ENCODE measurements at regions not wholly inside any gene's neighbourhood (a gene's known extent, or its start where the extent isn't known, plus 50 kb on each side); places are given as distances from the start of the nearest gene placed in this dataset.
"Not testable (repeated sequence)": the region's sequence is repeated elsewhere in the genome, so short reads cannot be mapped to it uniquely, and the experiment has no call there.

DNA sequence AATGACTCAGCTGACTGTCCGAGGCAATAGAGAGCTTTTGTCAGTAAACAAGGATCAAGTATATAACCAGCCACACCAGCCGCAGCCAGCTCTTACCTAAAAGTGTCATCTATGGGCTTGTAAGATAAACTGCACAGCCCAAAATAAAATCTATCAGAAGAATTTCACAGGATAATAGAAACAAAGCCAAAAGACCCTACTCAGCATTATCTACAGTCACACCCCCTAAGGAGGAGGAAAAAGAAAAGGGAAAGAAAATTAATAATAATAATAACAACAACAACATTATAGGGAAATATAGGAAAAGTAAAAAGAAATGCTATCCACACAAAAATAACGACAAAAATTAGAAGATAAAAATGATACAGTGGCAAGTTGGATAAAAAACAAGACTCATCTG is 1883.8 kb downstream of the OLFM4 start:
- DNase-seq = no peak

GRCh38 chr13:54913668-54914067 is 1885.1 kb downstream of the OLFM4 start:
- DNase-seq = no peak

DNA sequence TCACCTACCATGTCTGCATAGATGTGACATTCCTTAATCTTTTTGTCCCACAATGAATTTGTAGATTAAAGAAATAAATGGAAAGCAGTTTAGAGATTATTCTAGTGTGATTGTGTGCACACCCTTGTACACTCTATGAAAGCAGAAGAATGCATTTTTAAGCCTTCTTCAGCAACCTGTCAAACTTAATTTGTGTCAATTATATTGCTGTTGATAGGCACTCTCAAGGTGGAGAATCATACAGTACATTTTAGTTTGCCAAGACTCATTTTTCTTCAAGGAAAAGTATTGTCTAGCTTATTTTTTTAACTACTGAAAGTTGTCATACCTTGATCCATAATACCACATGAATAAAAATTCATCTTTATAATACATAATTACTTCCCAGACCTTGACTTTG is 1898.9 kb downstream of the OLFM4 start:
- DNase-seq = no peak

GRCh38 chr13:54928071-54928470 is 1899.5 kb downstream of the OLFM4 start:
- no peak for DNase-seq

DNA sequence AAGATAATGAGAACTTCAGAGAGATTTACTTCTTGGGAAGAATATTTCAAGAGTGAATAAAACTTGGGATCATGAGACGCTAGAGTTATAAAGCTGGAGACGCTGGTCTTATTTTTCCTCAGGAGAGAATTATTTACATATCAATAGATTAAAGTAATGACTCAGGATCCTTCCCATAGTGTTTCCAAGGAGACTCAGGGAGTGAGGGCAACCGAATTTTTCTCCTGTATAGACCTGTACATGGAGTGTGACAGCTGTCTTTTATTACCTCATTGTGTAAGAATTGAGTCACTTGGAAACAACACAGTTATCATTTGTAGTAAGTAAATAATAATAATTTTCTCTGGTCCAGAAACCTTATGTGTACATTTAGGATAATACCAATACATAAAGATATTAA is 1905.5 kb downstream of the OLFM4 start:
- DNase-seq = no peak

GRCh38 chr13:54945973-54946372 is 1917.4 kb downstream of the OLFM4 start:
- DNase-seq = no peak

DNA sequence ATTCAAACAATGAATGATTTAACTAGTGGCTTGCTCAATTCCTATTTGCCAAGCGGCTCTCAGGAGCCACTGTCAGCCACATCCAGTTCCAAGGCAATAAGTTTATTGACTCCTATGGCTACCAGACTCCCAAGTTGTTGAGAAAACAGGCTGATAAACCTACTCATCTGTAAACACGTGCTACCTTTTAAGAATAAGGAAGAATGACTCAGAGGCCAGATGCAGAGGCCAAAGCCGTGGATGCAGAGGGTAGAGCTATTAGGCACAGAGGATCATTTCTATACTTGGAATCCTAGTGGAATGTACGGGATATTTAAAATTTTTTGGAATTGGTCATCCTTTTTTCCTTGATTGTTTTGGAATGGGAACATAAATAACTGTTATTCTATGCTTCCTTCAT is 1921.1 kb downstream of the OLFM4 start:
- no peak for DNase-seq

GRCh38 chr13:54950546-54950945 is 1921.9 kb downstream of the OLFM4 start:
- DNase-seq = no peak

- no peak for DNase-seq
Observed at GRCh38 chr13:54953786-54954185, 1925.2 kb downstream of the OLFM4 start.

DNA sequence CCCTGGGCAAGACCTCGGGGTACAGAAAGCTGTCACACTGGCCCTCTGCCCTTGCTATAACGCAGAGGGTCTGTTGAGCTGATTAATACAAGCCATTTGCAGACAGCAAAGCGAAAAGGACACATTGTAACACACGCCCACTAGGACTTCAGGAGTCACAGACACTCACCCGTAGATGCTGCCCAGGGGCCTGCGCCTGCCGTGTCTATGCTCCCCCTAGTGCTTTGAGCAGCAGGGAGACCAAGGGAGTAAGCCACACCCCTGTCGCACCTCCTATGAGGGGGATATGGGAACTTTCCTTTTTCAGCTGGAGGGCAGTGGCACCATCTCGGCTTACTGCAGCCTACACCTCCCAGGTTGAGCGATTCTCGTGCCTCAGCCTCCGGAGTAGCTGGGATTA is 1930.2 kb downstream of the OLFM4 start:
- DNase-seq = no peak

- no peak for DNase-seq
Observed at GRCh38 chr13:54965881-54966280, 1937.3 kb downstream of the OLFM4 start.

- DNase-seq = no peak
Observed at GRCh38 chr13:54972838-54973237, 1944.2 kb downstream of the OLFM4 start.

- DNase-seq = no peak
Observed at GRCh38 chr13:54975676-54976075, 1947.1 kb downstream of the OLFM4 start.

- DNase-seq = no peak
Observed at GRCh38 chr13:54980651-54981050, 1952.0 kb downstream of the OLFM4 start.

- no peak for DNase-seq
Observed at GRCh38 chr13:54989418-54989817, 1960.8 kb downstream of the OLFM4 start.

DNA sequence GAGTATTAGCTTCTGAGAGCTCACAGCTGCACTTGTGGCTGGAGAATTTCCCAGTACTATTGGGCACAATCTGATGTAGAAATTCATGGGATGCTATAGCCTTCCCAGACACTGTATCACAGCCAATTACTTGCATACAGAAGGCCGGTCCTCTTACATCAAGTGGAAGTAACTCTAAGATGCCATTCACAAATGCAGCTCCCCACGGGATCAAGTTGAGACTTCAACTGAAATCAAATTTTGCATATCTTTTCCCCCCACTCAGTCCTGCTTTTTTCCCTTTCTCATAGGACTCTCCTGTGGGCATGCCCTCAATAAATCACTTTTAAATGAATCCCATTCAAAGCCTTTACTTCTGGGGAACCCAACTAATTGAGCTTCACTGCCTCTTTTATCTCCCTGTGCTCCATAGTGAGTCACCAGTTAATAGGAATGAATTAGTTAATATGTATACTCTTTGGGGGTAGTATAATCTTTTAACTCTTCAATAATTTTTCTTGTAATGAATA is 1970.8 kb downstream of the OLFM4 start:
- DNase-seq = no peak

DNA sequence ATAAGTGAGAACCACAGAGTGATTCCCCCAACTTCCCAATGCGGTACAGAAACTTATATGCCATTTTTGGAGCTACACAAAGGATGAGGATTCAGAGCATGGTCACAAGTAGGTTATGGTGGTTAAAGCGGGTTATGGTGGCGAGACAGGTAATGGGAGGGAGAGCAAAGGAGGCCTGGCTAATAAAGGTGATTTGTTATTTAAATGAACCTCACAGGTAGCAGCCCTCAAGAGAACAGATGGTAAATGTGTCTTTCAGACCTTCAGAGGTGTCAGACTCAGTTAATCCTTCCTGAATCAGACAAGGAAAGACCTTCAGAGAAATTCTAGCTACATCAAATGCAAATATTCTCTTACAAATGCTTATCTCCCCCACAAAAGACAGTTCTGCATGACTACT is 1971.4 kb downstream of the OLFM4 start:
- no peak for DNase-seq

GRCh38 chr13:55000844-55001243 is 1972.2 kb downstream of the OLFM4 start:
- DNase-seq = no peak

- DNase-seq = no peak
Observed at GRCh38 chr13:55001881-55002280, 1973.3 kb downstream of the OLFM4 start.

DNA sequence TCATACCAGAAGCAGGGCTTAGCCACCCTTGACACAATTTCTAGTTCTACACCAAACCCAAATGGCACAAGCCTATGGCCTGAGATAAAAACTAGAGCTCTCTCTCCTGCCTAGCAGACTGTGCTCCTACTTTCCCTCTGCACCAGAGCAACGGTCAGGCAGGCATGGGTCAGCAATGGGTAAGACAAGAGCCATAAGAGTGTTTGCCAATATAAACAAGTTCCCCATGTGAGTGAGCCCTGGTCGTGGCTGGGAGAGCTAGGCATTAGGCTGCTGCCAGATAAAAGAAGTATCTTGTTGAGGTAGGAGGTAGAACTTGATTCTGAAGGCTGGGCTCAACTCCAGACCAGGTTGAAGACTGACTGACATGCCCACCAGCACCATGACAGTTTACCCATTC is 1979.1 kb downstream of the OLFM4 start:
- DNase-seq = no peak

DNA sequence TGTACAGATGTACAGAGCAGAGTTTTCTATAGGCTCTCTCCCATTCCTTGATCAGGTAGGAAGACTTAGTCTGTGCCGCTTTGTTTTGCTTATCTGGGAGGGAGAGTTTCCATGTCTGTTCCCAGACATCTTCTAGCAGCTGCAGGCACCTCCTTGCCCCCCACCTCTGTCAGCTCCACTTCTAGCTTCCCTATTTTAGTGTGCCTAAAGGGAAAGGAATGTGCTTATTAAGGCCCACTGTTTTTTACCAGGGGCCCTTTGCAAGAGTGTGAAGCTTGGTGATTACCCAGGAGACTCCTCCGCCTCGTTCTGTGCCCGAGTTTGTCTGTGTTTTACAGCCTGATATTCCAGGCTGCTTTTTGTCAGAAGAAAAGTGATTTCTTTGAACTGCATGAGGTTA is 1984.4 kb downstream of the OLFM4 start:
- DNase-seq = no peak

DNA sequence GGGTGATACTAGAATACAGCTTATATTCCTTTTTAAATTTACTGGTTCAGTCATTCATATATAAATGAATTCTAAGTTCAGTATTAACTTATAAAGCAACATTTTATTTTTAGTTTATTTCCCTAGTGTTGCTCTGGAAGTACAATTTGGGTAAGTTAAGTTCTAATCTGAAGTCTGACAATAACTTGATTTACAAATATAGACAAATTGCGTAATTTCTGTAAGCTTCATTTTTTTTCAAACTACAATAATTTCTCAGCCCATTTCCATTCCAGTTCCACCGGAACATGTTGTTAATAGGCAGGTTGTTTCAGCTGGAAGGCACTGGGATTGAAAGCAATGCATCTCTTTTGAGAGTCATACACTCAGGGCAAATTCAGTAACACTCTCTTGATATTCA is 2000.7 kb downstream of the OLFM4 start:
- DNase-seq = no peak

DNA sequence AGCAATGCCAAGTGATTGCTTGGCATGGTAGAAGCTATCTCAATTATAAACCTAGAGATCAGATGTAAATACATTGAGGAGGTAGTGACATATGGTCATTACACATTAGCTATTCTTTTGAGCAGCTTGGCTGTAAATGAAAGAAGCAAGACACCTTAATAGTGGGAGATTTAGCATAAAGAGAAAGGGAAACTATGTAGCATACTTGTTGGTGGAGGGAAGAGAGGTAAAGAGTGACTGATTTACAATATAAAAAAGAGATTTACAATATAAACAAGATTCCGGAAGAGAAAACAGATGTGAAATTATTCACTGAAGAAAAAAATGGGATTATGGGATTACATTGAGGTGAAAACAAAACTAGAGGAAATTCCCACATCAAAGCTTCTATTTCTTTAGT is 2009.6 kb downstream of the OLFM4 start:
- DNase-seq = no peak

- not testable (repeated sequence) for DNase-seq
Observed at GRCh38 chr13:55053891-55054550, 2025.4 kb downstream of the OLFM4 start.

- DNase-seq = peak; percentile 18
Observed at GRCh38 chr13:55055666-55056065, 2027.1 kb downstream of the OLFM4 start.

Measured in NCI-H2107 (cell line).